Suprapubic skin (tissue), 3 donors: ENCODE measurements at regions not wholly inside any gene's neighbourhood (a gene's known extent, or its start where the extent isn't known, plus 50 kb on each side); places are given as distances from the start of the nearest gene placed in this dataset.

ENCODE experiments used
- POLR2A ChIP-seq, 2 donors: fragments of 450-650 bp; IDR thresholded peaks; one replicate each; pipeline ENCODE4 v1.6.1; 2017; ENCODE audit warnings: antibody characterized with exemption in 2 of 2, mild to moderate bottlenecking in 2 of 2, moderate library complexity in 2 of 2
- TF ChIP-seq, protein P1 (sequence below), 2 donors: fragments of 200-600 bp in 1 of 2; fragments of 450-650 bp in 1 of 2; sonication (generic) in 1 of 2; IDR thresholded peaks; one replicate each; pipeline ENCODE4 v1.5.1; 2016 to 2019; ENCODE audit warnings: antibody characterized with exemption in 2 of 2, mild to moderate bottlenecking in 1 of 2, moderate library complexity in 1 of 2

DNA sequence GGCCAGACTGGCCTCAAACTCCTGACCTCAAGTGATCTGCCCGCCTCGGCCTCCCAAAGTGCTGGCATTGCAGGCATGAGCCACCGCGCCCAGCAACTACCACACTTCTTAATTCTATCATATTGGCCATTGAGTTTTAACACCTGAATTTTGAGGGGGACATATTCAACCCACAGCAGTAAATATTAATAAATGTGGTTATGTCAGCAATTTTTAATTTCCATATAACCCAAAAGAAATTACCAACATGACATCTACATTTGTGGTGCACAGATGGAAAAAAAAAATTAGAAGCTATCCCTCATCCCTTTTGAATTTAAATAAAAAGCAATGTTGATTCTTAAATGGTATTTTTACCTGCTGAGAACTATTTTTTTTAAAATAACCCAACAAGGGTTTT is 88.7 kb downstream of the SLITRK6 start:
- TF ChIP-seq, protein P1, sequence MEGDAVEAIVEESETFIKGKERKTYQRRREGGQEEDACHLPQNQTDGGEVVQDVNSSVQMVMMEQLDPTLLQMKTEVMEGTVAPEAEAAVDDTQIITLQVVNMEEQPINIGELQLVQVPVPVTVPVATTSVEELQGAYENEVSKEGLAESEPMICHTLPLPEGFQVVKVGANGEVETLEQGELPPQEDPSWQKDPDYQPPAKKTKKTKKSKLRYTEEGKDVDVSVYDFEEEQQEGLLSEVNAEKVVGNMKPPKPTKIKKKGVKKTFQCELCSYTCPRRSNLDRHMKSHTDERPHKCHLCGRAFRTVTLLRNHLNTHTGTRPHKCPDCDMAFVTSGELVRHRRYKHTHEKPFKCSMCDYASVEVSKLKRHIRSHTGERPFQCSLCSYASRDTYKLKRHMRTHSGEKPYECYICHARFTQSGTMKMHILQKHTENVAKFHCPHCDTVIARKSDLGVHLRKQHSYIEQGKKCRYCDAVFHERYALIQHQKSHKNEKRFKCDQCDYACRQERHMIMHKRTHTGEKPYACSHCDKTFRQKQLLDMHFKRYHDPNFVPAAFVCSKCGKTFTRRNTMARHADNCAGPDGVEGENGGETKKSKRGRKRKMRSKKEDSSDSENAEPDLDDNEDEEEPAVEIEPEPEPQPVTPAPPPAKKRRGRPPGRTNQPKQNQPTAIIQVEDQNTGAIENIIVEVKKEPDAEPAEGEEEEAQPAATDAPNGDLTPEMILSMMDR (IDR thresholded peaks at IDR 0.05), result no peak
- TF ChIP-seq POLR2A (IDR thresholded peaks at IDR 0.05), result no peak
